ENCODE measurements at regions not wholly inside any gene's neighbourhood (a gene's known extent, or its start where the extent isn't known, plus 50 kb on each side); places are given as distances from the start of the nearest gene placed in this dataset.

DNA sequence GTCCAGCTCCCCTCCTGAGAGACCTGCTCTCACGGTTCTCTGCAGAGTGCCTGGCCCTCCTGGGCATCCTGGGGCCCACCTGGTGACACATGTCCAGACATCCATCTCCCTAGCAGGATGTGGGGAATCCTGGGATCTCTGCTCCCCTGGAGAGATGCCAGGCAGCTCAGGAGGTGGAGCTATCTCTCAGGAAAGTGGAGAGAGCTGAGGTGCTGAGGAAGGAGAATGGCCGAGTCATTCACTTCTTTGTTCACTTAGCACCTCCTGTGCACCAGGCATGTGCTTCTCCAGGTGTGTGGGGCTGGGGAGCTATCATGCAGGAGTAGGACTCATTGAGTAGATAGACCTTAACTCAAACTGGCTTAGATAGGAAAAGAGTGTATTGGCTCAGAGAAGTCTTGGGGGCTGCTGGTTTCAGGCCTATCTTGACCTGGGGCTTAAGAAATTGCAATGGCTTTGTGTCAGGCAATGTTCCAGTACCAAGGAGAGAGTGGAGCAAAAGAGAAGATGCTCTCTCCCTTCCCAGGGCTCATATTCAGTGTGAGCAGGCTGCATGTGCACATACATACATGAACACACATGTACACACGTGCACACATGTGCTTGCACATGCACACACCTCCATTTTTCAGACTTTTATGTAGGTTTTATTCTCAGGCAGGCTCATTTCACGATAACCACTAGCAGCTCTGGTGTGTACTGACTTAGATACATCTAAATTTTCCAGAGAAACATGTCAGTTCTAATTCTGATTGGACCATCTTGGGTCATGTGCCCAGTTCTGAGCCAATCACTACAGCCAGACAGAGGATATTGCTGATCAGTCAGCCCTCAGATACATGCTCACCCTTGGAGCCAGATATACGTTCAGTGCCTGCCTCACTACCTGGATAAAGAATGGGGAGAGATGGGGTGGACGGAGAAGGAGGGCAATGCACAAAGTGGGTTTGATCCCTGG is 437.6 kb downstream of the PTPRU start:
- Histone ChIP-seq H3K4me2 (ENCODE audit: low read depth, low read length, poor library complexity, severe bottlenecking) (no peak overlapping the region), H3K4me3 (ENCODE audit: low read length, poor library complexity, severe bottlenecking) (no peak overlapping the region), H2AFZ (ENCODE audit: low read length) (no peak overlapping the region), H3K36me3 (ENCODE audit: insufficient read depth, low read length) (no peaks in the 10 kb centered on the region), H4K20me1 (ENCODE audit: insufficient read depth, low read length, poor library complexity, severe bottlenecking) (no peaks in the 10 kb centered on the region), H3K27me3 (ENCODE audit: insufficient read depth, low read length, poor library complexity, severe bottlenecking) (no peaks in the 10 kb centered on the region), H3K79me2 (ENCODE audit: insufficient read depth, low read length) (no peaks in the 10 kb centered on the region), H3K4me1 (ENCODE audit: insufficient read depth, low read length, poor library complexity, severe bottlenecking) (no peaks in the 10 kb centered on the region), H3K9ac (ENCODE audit: low read depth, low read length, poor library complexity, severe bottlenecking) (no peak overlapping the region), H3K9me3 (ENCODE audit: insufficient read depth, low read depth, low read length) (no peaks in the 10 kb centered on the region), H3K9me2 (replicated peaks; ENCODE audit: low read depth, low read length) (no peaks in the 10 kb centered on the region), H3F3A (ENCODE audit: low read depth) (no peaks in the 10 kb centered on the region)
- TF ChIP-seq, protein P1, sequence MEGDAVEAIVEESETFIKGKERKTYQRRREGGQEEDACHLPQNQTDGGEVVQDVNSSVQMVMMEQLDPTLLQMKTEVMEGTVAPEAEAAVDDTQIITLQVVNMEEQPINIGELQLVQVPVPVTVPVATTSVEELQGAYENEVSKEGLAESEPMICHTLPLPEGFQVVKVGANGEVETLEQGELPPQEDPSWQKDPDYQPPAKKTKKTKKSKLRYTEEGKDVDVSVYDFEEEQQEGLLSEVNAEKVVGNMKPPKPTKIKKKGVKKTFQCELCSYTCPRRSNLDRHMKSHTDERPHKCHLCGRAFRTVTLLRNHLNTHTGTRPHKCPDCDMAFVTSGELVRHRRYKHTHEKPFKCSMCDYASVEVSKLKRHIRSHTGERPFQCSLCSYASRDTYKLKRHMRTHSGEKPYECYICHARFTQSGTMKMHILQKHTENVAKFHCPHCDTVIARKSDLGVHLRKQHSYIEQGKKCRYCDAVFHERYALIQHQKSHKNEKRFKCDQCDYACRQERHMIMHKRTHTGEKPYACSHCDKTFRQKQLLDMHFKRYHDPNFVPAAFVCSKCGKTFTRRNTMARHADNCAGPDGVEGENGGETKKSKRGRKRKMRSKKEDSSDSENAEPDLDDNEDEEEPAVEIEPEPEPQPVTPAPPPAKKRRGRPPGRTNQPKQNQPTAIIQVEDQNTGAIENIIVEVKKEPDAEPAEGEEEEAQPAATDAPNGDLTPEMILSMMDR (conservative IDR thresholded peaks at IDR 0.05; ENCODE audit: low read length), result no peak
- TF ChIP-seq EZH2phosphoT487 (IDR thresholded peaks at IDR 0.05; ENCODE audit: borderline replicate concordance), result no peak

DNA sequence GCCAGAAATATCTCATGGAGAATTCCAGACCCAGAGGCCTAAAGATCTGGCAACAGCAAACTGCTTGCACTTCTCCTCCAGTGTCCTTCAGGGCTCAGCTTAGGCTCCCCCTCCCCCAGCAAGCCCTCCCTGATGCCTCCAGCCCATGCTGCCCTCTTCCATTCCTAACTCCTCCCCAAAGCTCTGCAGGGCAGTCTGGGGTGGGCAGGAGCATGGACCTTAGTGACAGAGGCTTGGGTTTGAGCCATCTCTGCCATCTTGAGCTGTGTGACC is 436.8 kb downstream of the PTPRU start:
- Histone ChIP-seq H3K9me3 (ENCODE audit: insufficient read depth, low read depth, low read length) (no peaks in the 10 kb centered on the region), H3K4me2 (ENCODE audit: low read depth, low read length, poor library complexity, severe bottlenecking) (no peak overlapping the region), H3K4me3 (ENCODE audit: low read length, poor library complexity, severe bottlenecking) (no peak overlapping the region), H3K79me2 (ENCODE audit: insufficient read depth, low read length) (no peaks in the 10 kb centered on the region), H2AFZ (ENCODE audit: low read length) (no peak overlapping the region), H3F3A (ENCODE audit: low read depth) (no peaks in the 10 kb centered on the region), H3K27me3 (ENCODE audit: insufficient read depth, low read length, poor library complexity, severe bottlenecking) (no peaks in the 10 kb centered on the region), H3K9ac (ENCODE audit: low read depth, low read length, poor library complexity, severe bottlenecking) (no peak overlapping the region), H3K4me1 (ENCODE audit: insufficient read depth, low read length, poor library complexity, severe bottlenecking) (no peaks in the 10 kb centered on the region), H3K36me3 (ENCODE audit: insufficient read depth, low read length) (no peaks in the 10 kb centered on the region), H3K9me2 (replicated peaks; ENCODE audit: low read depth, low read length) (no peaks in the 10 kb centered on the region), H4K20me1 (ENCODE audit: insufficient read depth, low read length, poor library complexity, severe bottlenecking) (no peaks in the 10 kb centered on the region)
- TF ChIP-seq, protein P1 (conservative IDR thresholded peaks at IDR 0.05; ENCODE audit: low read length), result no peak
- no peak for TF ChIP-seq EZH2phosphoT487 (IDR thresholded peaks at IDR 0.05; ENCODE audit: borderline replicate concordance)

DNA sequence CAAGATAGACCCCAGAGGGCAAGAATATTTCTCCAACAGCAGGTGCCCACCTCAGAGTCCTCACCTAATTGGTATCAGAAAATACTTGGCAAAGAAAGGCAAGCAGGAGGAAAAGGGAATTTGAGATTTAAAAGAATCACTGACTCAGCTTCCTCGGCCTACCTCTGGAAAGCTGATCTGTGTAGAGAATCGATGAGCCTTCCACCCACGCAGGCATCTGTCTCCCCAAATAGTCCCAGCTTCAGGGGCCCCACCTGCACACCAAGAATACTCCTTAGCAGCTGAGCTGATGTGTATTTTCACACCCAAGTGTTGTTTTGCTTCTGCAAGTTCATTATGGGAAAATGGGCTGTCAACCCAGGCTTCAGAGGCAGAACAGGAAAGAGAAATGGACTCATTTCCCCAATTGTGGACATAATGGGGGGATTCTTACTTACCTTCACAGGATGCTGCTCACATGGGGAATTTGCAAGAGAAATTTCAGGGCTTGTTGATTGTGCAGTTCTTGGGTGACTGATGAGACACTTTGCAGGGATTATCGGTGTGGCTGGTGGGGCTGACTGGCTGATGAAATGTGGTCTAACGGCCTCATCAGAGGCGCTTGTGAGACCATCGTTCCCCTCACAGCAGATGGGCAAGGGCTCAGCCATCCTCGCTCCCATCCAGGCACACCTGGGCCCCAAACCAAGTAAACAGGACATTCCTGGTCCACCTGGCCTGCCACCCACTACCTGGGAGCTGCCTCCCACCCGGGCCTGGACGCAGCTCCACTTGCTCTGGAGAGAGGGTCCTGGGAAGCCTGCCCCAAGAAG is 436.3 kb downstream of the PTPRU start:
- no peaks in the 10 kb centered on the region for H3K9me3 ChIP-seq (ENCODE audit: insufficient read depth, low read depth, low read length)
- no peaks in the 10 kb centered on the region for H3K9me2 ChIP-seq (replicated peaks; ENCODE audit: low read depth, low read length)
- no peak overlapping the region for H2AFZ ChIP-seq (ENCODE audit: low read length)
- H4K20me1 ChIP-seq (ENCODE audit: insufficient read depth, low read length, poor library complexity, severe bottlenecking), result no peaks in the 10 kb centered on the region
- H3K4me1 ChIP-seq (ENCODE audit: insufficient read depth, low read length, poor library complexity, severe bottlenecking), result no peaks in the 10 kb centered on the region
- no peaks in the 10 kb centered on the region for H3F3A ChIP-seq (ENCODE audit: low read depth)
- H3K4me2 ChIP-seq (ENCODE audit: low read depth, low read length, poor library complexity, severe bottlenecking), result no peak overlapping the region
- H3K4me3 ChIP-seq (ENCODE audit: low read length, poor library complexity, severe bottlenecking), result no peak overlapping the region
- no peaks in the 10 kb centered on the region for H3K36me3 ChIP-seq (ENCODE audit: insufficient read depth, low read length)
- H3K27me3 ChIP-seq (ENCODE audit: insufficient read depth, low read length, poor library complexity, severe bottlenecking), result no peaks in the 10 kb centered on the region
- no peak for TF ChIP-seq EZH2phosphoT487 (IDR thresholded peaks at IDR 0.05; ENCODE audit: borderline replicate concordance)
- TF ChIP-seq, protein P1 (conservative IDR thresholded peaks at IDR 0.05; ENCODE audit: low read length), result no peak
- no peaks in the 10 kb centered on the region for H3K79me2 ChIP-seq (ENCODE audit: insufficient read depth, low read length)
- H3K9ac ChIP-seq (ENCODE audit: low read depth, low read length, poor library complexity, severe bottlenecking), result no peak overlapping the region
